Chondrocyte (in vitro differentiated cells): ENCODE measurements at regions not wholly inside any gene's neighbourhood (a gene's known extent, or its start where the extent isn't known, plus 50 kb on each side); places are given as distances from the start of the nearest gene placed in this dataset.

Experiments
- DNase-seq: peaks from one replicate; pipeline ENCODE4 v3.0.0; 2021; ENCODE audit warnings: mixed read lengths, low spot score
- H3K27ac Mint-ChIP-seq: one replicate; pipeline ENCODE4 v1.8.0; 2021; ENCODE audit warnings: mild to moderate bottlenecking, moderate library complexity, mixed read lengths; ENCODE audit not compliant: unreplicated experiment
- H3K27me3 Mint-ChIP-seq: 2 replicates; pipeline ENCODE4 v1.8.0; 2021; ENCODE audit warnings: low read depth, mixed read lengths
- H3K36me3 Mint-ChIP-seq: 2 replicates; pipeline ENCODE4 v1.8.0; 2021; ENCODE audit warnings: low read depth, mixed read lengths
- H3K4me1 Mint-ChIP-seq: 2 replicates; pipeline ENCODE4 v1.8.0; 2021; ENCODE audit warnings: low read depth, mild to moderate bottlenecking, mixed read lengths
- H3K4me3 Mint-ChIP-seq: one replicate; pipeline ENCODE4 v1.8.0; 2021; ENCODE audit warnings: mild to moderate bottlenecking, moderate library complexity, mixed read lengths; ENCODE audit not compliant: unreplicated experiment
- H3K9me3 Mint-ChIP-seq: 2 replicates; pipeline ENCODE4 v1.8.0; 2021; ENCODE audit warnings: low read depth, mixed read lengths
- TF ChIP-seq, protein P1 (sequence below): fragments of 200-600 bp; sonication (generic); IDR thresholded peaks from 2 replicates; pipeline ENCODE4 v1.5.0; 2021; ENCODE audit warnings: antibody characterized with exemption, mild to moderate bottlenecking, moderate library complexity

GRCh38 chr6:14880052-14880451 lies 365.8 kb upstream of the JARID2 start:
- Mint-ChIP-seq H3K27ac (no peak overlapping the region), H3K4me3 (no peak overlapping the region), H3K36me3 (no peaks in the 10 kb centered on the region), H3K9me3 (no peaks in the 10 kb centered on the region), H3K27me3 (no peaks in the 10 kb centered on the region), H3K4me1 (peaks cover 48% of the 10 kb centered on the region)
- TF ChIP-seq, protein P1, sequence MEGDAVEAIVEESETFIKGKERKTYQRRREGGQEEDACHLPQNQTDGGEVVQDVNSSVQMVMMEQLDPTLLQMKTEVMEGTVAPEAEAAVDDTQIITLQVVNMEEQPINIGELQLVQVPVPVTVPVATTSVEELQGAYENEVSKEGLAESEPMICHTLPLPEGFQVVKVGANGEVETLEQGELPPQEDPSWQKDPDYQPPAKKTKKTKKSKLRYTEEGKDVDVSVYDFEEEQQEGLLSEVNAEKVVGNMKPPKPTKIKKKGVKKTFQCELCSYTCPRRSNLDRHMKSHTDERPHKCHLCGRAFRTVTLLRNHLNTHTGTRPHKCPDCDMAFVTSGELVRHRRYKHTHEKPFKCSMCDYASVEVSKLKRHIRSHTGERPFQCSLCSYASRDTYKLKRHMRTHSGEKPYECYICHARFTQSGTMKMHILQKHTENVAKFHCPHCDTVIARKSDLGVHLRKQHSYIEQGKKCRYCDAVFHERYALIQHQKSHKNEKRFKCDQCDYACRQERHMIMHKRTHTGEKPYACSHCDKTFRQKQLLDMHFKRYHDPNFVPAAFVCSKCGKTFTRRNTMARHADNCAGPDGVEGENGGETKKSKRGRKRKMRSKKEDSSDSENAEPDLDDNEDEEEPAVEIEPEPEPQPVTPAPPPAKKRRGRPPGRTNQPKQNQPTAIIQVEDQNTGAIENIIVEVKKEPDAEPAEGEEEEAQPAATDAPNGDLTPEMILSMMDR = no peak
- no peak for DNase-seq

GRCh38 chr6:14880677-14881076 lies 365.2 kb upstream of the JARID2 start:
- H3K36me3 Mint-ChIP-seq = no peaks in the 10 kb centered on the region
- DNase-seq = no peak
- no peaks in the 10 kb centered on the region for H3K9me3 Mint-ChIP-seq
- H3K4me3 Mint-ChIP-seq = no peak overlapping the region
- H3K4me1 Mint-ChIP-seq = peaks cover 48% of the 10 kb centered on the region
- no peaks in the 10 kb centered on the region for H3K27me3 Mint-ChIP-seq
- TF ChIP-seq, protein P1 = no peak
- H3K27ac Mint-ChIP-seq = no peak overlapping the region

- no peaks in the 10 kb centered on the region for H3K36me3 Mint-ChIP-seq
- no peak overlapping the region for H3K4me3 Mint-ChIP-seq
- TF ChIP-seq, protein P1 = no peak
Observed at GRCh38 chr6:14881398-14881797, 364.5 kb upstream of the JARID2 start.

GRCh38 chr6:14882394-14883026 lies 363.4 kb upstream of the JARID2 start:
- no peak overlapping the region for H3K27ac Mint-ChIP-seq
- TF ChIP-seq, protein P1 = no peak
- H3K36me3 Mint-ChIP-seq = no peaks in the 10 kb centered on the region
- DNase-seq = no peak
- no peak overlapping the region for H3K4me3 Mint-ChIP-seq
- H3K4me1 Mint-ChIP-seq = peaks cover 35% of the 10 kb centered on the region
- no peaks in the 10 kb centered on the region for H3K27me3 Mint-ChIP-seq
- no peaks in the 10 kb centered on the region for H3K9me3 Mint-ChIP-seq

More at GRCh38 chr6:14881398-14881797, 364.5 kb upstream of the JARID2 start:
- Mint-ChIP-seq H3K27ac (no peak overlapping the region), H3K27me3 (no peaks in the 10 kb centered on the region), H3K9me3 (no peaks in the 10 kb centered on the region), H3K4me1 (peaks cover 45% of the 10 kb centered on the region)
- DNase-seq = no peak

GRCh38 chr6:14883921-14884320 lies 361.9 kb upstream of the JARID2 start:
- Mint-ChIP-seq H3K4me1 (peaks cover 30% of the 10 kb centered on the region), H3K4me3 (no peak overlapping the region), H3K9me3 (no peaks in the 10 kb centered on the region), H3K27me3 (no peaks in the 10 kb centered on the region), H3K36me3 (no peaks in the 10 kb centered on the region), H3K27ac (no peak overlapping the region)
- no peak for DNase-seq
- TF ChIP-seq, protein P1 = no peak
